ENCODE measurements at regions not wholly inside any gene's neighbourhood (a gene's known extent, or its start where the extent isn't known, plus 50 kb on each side); places are given as distances from the start of the nearest gene placed in this dataset.

- TF ChIP-seq CTCF (IDR thresholded peaks at IDR 0.05) = no peak
- no peak for TF ChIP-seq POLR2A (IDR thresholded peaks at IDR 0.05)
These were observed 374.8 kb downstream of the TMEM121 start for GRCh38 chr14:105901226-105901625.
